Mesodermal cell (in vitro differentiated cells): ENCODE measurements at regions not wholly inside any gene's neighbourhood (a gene's known extent, or its start where the extent isn't known, plus 50 kb on each side); places are given as distances from the start of the nearest gene placed in this dataset.
"Not testable (repeated sequence)": the region's sequence is repeated elsewhere in the genome, so short reads cannot be mapped to it uniquely, and the experiment has no call there.

Experiments
- H3K27ac ChIP-seq: 2 replicates; pipeline ENCODE4 v1.7.0; 2013; ENCODE audit warnings: mild to moderate bottlenecking, low read depth, low read length, moderate library complexity; ENCODE audit not compliant: severe bottlenecking
- H3K36me3 ChIP-seq: 2 replicates; pipeline ENCODE4 v1.7.1; 2013; ENCODE audit warnings: mild to moderate bottlenecking, low read length, moderate library complexity; ENCODE audit not compliant: control insufficient read depth, insufficient read depth
- H3K4me1 ChIP-seq: one replicate; pipeline ENCODE4 v1.7.1; 2013; ENCODE audit warnings: mild to moderate bottlenecking, low read length; ENCODE audit not compliant: insufficient read depth, control insufficient read depth, poor library complexity, severe bottlenecking
- H3K4me3 ChIP-seq: 2 replicates; pipeline ENCODE4 v1.7.0; 2013; ENCODE audit warnings: low read length, control low read depth, mild to moderate bottlenecking; ENCODE audit not compliant: insufficient read depth, poor library complexity, severe bottlenecking; ENCODE audit errors: extremely low read depth
- H3K9me3 ChIP-seq: 2 replicates; pipeline ENCODE4 v1.7.1; 2013; ENCODE audit warnings: mild to moderate bottlenecking, low read length, moderate library complexity; ENCODE audit not compliant: control insufficient read depth
- WGBS, 2 experiments: methylation state at CpG; one replicate each; pipeline ENCODE4 v1.1.5; 2013; ENCODE audit warnings: missing lambda C conversion rate in 2 of 2; ENCODE audit not compliant: insufficient coverage in 2 of 2; 5-methylcytosine and 5-hydroxymethylcytosine counted together

GRCh38 chr3:908839-909238 lies 184.0 kb upstream of the CNTN6 start:
- Histone ChIP-seq H3K4me3 (no peak overlapping the region), H3K27ac (no peak overlapping the region), H3K4me1 (no peaks in the 10 kb centered on the region), H3K36me3 (no peaks in the 10 kb centered on the region), H3K9me3 (peaks cover 5% of the 10 kb centered on the region)
- WGBS, 2 experiments: 73 to 100% methylated on average over 1 of the region's 2 CpGs

DNA sequence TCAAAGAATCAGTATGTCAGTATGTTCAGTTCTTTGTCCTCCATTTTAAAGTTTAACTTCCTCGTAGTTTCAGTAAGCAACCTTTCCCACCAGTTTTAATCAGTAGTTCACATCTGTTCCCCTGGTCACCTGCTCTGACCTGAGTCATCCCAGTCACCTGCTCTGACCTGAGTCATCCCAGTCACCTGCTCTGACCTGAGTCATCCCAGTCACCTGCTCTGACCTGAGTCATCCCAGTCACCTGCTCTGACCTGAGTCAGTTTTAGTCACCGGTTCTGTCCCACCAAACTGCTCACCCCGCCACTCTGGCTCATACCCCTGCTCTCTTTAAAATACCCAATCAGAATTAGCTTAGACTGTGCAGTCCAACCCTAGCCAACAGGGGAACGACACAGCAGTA lies 180.1 kb upstream of the CNTN6 start:
- not testable (repeated sequence) for H3K36me3 ChIP-seq, H3K27ac ChIP-seq, H3K4me3 ChIP-seq, H3K9me3 ChIP-seq, H3K4me1 ChIP-seq
- 81 to 94% methylated on average over 2 of the region's 4 CpGs for WGBS, 2 experiments

DNA sequence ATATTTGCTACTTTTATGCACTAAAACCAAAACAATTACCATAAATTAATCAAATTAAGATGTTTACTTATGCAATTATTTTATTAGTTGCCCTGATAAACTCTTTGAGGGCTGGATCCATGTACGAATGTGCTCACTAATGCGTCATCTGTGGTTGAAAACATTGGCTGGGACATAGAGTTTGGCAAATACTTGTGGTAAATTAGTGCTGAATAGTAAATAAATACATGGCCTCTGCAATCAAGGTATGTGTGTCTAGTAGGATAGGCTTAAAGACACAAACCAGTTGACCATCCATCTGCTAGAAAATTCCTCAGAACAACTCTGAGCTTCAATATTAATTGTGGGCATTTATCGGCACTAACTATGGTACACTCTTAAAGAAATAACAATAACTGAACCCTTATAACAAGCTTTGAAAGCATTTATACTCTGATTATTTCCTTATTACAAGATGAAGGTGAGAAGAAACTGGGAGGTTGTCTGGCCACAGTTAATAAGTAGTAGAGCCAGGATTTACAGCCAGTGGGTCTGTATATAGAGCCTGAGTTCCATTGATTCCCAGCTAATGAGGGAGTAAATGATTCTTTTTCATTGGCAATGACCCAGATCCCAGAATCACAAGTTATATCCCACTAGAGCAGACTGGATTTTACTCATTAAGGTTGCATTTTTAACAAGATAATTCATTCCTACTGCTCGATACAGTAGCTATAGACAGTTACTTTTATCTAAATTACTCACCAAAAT lies 169.5 kb upstream of the CNTN6 start:
- H3K27ac ChIP-seq: no peak overlapping the region
- WGBS, 2 experiments: 100% methylated on average over 1 to 2 of the region's 4 CpGs
- no peaks in the 10 kb centered on the region for H3K36me3 ChIP-seq
- peaks cover 5% of the 10 kb centered on the region for H3K9me3 ChIP-seq
- H3K4me3 ChIP-seq: no peak overlapping the region
- H3K4me1 ChIP-seq: no peaks in the 10 kb centered on the region

GRCh38 chr3:930866-931265 lies 162.0 kb upstream of the CNTN6 start:
- no CpG with 5 or more reads among the region's 1 CpG for WGBS, 2 experiments
- no peaks in the 10 kb centered on the region for H3K36me3 ChIP-seq
- no peak overlapping the region for H3K4me3 ChIP-seq
- no peak overlapping the region for H3K27ac ChIP-seq
- H3K9me3 ChIP-seq: peaks cover 6% of the 10 kb centered on the region
- H3K4me1 ChIP-seq: no peaks in the 10 kb centered on the region

DNA sequence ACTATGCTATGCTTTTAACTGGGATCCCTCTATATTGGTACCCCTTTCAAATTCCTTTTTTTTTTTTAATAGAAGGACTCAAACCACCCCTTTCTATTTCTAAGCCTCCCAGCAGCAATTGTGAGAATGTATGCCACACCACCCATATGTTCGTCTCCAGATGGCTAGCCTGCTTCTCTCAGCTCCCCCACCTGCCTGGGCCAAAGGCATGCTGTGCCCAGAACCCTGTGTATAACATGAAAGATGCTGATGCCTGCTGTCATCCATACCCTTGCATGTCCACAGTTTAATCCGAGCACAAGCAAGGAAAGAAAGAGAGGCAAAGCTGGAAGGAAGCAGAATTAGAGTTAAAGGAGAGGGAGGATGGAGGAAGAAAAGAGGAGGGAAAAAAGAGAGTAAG lies 159.5 kb upstream of the CNTN6 start:
- no peak overlapping the region for H3K4me3 ChIP-seq
- peaks cover 7% of the 10 kb centered on the region for H3K9me3 ChIP-seq
- no peaks in the 10 kb centered on the region for H3K4me1 ChIP-seq
- H3K27ac ChIP-seq: no peak overlapping the region
- WGBS, 2 experiments: 52 to 63% methylated on average over 1 to 2 of the region's 2 CpGs
- no peaks in the 10 kb centered on the region for H3K36me3 ChIP-seq

DNA sequence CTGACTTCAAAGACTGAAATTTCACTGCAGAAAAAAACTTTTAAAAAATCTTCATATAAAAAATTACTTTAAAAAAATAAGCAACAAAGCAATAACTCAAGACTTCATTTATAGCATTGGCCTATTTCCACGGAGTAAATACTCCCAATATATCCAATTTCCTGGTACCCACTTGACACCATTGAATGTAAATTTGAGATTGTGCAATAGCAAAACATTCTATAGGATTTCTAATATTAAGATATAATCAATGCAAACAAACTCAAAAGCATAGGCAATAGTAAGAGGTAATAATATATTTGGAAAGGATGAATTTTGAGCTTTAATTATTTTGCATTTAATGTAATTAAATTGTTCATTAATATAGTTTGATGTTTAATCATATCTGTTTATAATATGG lies 148.0 kb upstream of the CNTN6 start:
- H3K9me3 ChIP-seq: peaks cover 3% of the 10 kb centered on the region
- no peaks in the 10 kb centered on the region for H3K36me3 ChIP-seq
- H3K4me3 ChIP-seq: no peak overlapping the region
- WGBS, 2 experiments: no CpG with 5 or more reads among the region's 1 CpG
- H3K4me1 ChIP-seq: no peaks in the 10 kb centered on the region
- H3K27ac ChIP-seq: no peak overlapping the region

DNA sequence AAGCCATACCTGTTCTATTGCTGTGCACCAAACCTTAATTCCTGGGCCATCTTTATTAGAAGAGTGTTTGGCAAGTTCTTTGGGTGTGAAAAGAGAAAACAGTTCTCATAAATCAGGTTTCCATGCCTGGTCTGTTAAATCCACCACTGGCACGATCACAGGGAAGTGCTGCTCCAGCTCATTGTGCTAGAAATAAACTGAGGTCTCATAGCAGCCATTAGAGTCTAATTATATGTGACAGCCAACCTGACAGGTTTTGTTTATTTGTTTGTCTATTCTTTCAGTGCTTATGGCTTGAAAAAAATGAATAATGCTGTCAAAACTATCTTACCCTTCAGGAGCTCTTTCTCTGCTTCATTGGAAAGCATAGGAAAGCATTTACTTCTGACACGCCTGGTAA lies 147.1 kb upstream of the CNTN6 start:
- WGBS, 2 experiments: 100% methylated on average over 1 of the region's 2 CpGs; no CpG with 5 or more reads in 1 of the 2 experiments
- Histone ChIP-seq H3K4me3 (no peak overlapping the region), H3K4me1 (no peaks in the 10 kb centered on the region), H3K27ac (no peak overlapping the region), H3K36me3 (no peaks in the 10 kb centered on the region), H3K9me3 (peaks cover 3% of the 10 kb centered on the region)

DNA sequence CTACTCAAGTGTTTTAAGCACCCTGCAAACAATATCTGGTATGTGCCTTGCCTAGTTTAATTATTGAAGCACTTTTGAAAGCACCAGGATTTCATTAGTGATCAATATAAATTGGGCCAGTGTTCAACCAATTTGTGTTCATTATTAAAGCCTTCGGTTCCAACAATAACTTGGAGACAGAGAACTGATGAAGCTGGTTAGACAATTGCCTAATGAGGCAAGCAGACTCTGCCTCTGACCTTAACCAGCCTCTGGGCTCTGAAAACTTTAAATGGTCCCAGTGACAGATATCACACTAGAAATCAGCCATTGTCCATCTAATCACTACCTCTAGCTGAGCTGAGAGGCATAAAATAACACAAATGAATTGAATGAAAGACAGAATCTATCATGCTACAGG lies 139.9 kb upstream of the CNTN6 start:
- Histone ChIP-seq H3K4me1 (no peaks in the 10 kb centered on the region), H3K4me3 (no peak overlapping the region), H3K27ac (no peak overlapping the region), H3K36me3 (no peaks in the 10 kb centered on the region), H3K9me3 (peaks cover 6% of the 10 kb centered on the region)
- whole genome bisulfite sequencing, 2 experiments: 67 to 83% methylated on average over 1 of the region's 1 CpG

DNA sequence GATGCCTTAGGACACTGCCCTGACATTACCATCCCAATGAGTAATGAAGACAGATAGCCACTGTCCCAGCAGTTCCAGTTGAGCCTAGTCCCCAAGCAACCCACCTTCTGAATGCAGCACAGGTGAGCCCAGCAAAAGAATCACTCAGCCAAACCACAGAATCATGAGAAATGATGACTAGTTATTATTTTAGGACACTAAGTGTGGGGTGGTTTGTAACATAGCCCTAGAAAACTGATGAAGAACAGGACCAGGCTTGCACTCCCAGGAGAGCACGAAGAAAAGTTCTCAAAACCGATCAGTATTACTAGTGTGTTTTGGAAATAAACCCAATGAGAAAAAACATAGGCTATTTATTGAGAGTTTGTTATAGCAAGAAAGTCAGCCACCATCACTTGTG lies 129.6 kb upstream of the CNTN6 start:
- no peaks in the 10 kb centered on the region for H3K4me1 ChIP-seq
- peaks cover 4% of the 10 kb centered on the region for H3K9me3 ChIP-seq
- H3K36me3 ChIP-seq: no peaks in the 10 kb centered on the region
- no peak overlapping the region for H3K27ac ChIP-seq
- H3K4me3 ChIP-seq: no peak overlapping the region
- 28% methylated on average over 2 of the region's 2 CpGs; no CpG with 5 or more reads in 1 of the 2 experiments for WGBS, 2 experiments

DNA sequence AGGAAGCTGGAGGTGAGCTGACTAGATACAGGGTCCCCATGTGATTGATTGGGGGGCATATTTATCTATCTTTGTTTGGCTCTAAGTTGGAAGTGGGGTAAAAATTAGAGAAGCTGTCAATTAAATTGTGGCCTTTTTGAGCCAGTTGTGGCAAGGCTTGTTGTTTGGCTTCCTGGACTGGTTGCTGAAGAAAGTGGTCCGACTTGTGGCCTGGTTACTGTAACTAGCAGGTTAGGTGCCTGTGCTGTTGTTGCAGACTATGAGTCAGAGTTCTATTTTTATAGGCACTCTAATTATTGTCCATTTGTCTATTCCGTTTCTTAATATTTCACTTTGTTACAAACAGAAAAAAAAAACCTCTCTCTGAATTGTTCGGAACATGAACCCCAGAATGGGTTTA lies 129.1 kb upstream of the CNTN6 start:
- Histone ChIP-seq H3K4me3 (no peak overlapping the region), H3K9me3 (peaks cover 4% of the 10 kb centered on the region), H3K27ac (no peak overlapping the region), H3K36me3 (no peaks in the 10 kb centered on the region), H3K4me1 (no peaks in the 10 kb centered on the region)
- no CpG with 5 or more reads among the region's 3 CpGs for WGBS, 2 experiments

DNA sequence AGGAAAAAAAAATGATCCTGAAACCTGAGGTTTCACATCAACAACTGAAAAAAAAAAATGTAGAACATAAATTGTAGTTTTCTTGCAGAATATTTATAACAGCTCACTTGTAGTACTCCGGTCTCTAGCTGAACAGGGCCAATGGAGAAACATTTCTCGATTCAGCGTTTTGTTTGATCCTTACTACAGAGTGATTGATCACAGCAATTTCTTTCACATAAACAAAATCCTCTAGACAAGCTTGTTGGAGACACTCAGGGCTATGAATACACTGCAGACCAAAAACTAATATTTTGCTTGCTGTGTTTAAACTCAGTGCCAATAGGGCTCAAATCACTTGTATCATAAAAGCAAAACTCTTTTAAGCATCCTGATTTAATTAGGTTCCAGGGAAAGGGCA lies 127.0 kb upstream of the CNTN6 start:
- no peaks in the 10 kb centered on the region for H3K4me1 ChIP-seq
- H3K4me3 ChIP-seq: no peak overlapping the region
- H3K9me3 ChIP-seq: peaks cover 4% of the 10 kb centered on the region
- 69 to 77% methylated on average over 3 of the region's 3 CpGs for WGBS, 2 experiments
- H3K36me3 ChIP-seq: no peaks in the 10 kb centered on the region
- no peak overlapping the region for H3K27ac ChIP-seq
